ENCODE measurements at regions not wholly inside any gene's neighbourhood (a gene's known extent, or its start where the extent isn't known, plus 50 kb on each side); places are given as distances from the start of the nearest gene placed in this dataset.

DNA sequence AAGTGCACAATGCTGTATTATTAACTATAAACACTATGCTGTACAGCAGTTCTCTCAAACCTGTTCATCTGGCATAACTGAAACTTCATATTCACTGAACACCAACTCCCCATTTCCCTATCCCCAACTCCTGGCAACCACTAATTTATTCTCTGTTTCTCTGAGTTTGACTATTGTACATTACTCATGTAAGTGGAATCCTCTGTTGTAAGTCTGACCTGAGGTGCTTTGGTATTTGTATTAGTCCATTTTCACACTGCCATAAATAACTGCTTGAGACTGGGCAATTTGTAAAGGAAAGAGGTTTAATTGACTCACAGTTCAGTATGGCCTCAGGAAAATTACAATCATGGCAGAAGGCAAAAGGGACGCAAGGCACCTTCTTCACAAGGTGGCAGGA is 266.3 kb downstream of the PPP1R3A start:
- Histone ChIP-seq H3K4me3 (no peak overlapping the region), H3K9ac (ENCODE audit: insufficient read depth in 1 of 2, low read length in 2 of 2) (no peak overlapping the region), H3K9me3 (ENCODE audit: control insufficient read depth in 4 of 4, insufficient read depth in 3 of 4, low read length in 3 of 4) (no peaks in the 10 kb centered on the region), H3K4me1 (ENCODE audit: control insufficient read depth in 5 of 5, insufficient read depth in 5 of 5, low read length in 5 of 5) (no peaks in the 10 kb centered on the region), H3K36me3 (ENCODE audit: control insufficient read depth in 4 of 4, insufficient read depth in 4 of 4, low read length in 4 of 4) (no peaks in the 10 kb centered on the region), H3K27ac (ENCODE audit: low read depth in 1 of 2, low read length in 1 of 2) (no peak overlapping the region), H3K27me3 (ENCODE audit: control insufficient read depth in 3 of 3, insufficient read depth in 3 of 3, low read length in 2 of 3) (no peaks in the 10 kb centered on the region)
- WGBS, 2 donors: 86 to 98% methylated on average over 1 of the region's 1 CpG
- ATAC-seq (ENCODE audit: insufficient read depth, low FRiP score) (no peak), DNase-seq (no peak)
- TF ChIP-seq, protein P1, sequence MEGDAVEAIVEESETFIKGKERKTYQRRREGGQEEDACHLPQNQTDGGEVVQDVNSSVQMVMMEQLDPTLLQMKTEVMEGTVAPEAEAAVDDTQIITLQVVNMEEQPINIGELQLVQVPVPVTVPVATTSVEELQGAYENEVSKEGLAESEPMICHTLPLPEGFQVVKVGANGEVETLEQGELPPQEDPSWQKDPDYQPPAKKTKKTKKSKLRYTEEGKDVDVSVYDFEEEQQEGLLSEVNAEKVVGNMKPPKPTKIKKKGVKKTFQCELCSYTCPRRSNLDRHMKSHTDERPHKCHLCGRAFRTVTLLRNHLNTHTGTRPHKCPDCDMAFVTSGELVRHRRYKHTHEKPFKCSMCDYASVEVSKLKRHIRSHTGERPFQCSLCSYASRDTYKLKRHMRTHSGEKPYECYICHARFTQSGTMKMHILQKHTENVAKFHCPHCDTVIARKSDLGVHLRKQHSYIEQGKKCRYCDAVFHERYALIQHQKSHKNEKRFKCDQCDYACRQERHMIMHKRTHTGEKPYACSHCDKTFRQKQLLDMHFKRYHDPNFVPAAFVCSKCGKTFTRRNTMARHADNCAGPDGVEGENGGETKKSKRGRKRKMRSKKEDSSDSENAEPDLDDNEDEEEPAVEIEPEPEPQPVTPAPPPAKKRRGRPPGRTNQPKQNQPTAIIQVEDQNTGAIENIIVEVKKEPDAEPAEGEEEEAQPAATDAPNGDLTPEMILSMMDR (IDR thresholded peaks at IDR 0.05; ENCODE audit: control extremely low read depth, extremely low read depth): no peak

DNA sequence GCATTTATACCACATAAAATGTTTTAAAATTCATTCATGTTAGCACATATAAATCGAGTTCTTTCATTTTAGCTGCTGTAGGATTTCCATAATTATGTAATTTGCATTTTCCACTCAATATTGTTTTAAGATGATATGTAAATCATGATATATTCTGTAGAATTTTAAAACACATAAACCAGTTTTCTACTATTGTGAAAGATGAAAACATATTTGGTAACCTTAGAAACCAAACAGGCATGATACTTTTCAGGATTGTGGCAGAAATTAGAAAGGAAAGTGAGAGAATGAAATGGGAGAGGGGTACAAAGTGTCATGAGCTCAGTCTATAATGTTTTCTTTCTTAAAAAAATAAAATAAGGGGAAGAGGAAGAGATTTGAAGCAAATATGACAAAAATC is 269.3 kb downstream of the PPP1R3A start:
- ATAC-seq (ENCODE audit: insufficient read depth, low FRiP score) (no peak), DNase-seq (no peak)
- no peaks in the 10 kb centered on the region for H3K36me3 ChIP-seq (ENCODE audit: control insufficient read depth in 4 of 4, insufficient read depth in 4 of 4, low read length in 4 of 4)
- 77 to 82% methylated on average over 1 of the region's 1 CpG for WGBS, 2 donors
- H3K9ac ChIP-seq (ENCODE audit: insufficient read depth in 1 of 2, low read length in 2 of 2): no peak overlapping the region
- no peak overlapping the region for H3K4me3 ChIP-seq
- TF ChIP-seq, protein P1 (IDR thresholded peaks at IDR 0.05; ENCODE audit: control extremely low read depth, extremely low read depth): no peak
- H3K4me1 ChIP-seq (ENCODE audit: control insufficient read depth in 5 of 5, insufficient read depth in 5 of 5, low read length in 5 of 5): no peaks in the 10 kb centered on the region
- no peaks in the 10 kb centered on the region for H3K27me3 ChIP-seq (ENCODE audit: control insufficient read depth in 3 of 3, insufficient read depth in 3 of 3, low read length in 2 of 3)
- H3K9me3 ChIP-seq (ENCODE audit: control insufficient read depth in 4 of 4, insufficient read depth in 3 of 4, low read length in 3 of 4): no peaks in the 10 kb centered on the region
- H3K27ac ChIP-seq (ENCODE audit: low read depth in 1 of 2, low read length in 1 of 2): no peak overlapping the region

DNA sequence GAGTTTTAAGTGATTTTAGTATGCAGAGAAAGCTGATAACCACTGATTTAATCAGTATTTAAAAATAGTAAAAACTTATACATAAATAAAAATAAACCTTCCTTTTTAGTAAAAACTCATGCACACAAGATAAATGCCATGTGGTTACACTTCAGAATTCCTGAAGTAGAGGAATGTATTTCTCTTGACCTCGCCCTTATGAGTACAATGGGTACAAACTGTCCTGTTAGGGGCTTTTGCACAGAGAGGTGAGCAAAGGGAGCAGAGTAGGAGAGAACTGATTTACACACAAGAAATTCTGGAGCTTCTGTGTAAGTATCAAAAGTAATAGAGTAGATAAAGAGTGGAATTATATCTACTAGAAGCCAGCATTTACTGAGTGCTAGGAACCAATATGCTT is 279.6 kb downstream of the PPP1R3A start:
- 57 to 61% methylated on average over 1 of the region's 1 CpG for WGBS, 2 donors
- Histone ChIP-seq H3K4me1 (ENCODE audit: control insufficient read depth in 5 of 5, insufficient read depth in 5 of 5, low read length in 5 of 5) (no peaks in the 10 kb centered on the region), H3K9me3 (ENCODE audit: control insufficient read depth in 4 of 4, insufficient read depth in 3 of 4, low read length in 3 of 4) (peaks cover 0 to 3% (median 0%) of the 10 kb centered on the region in 4 donors), H3K27me3 (ENCODE audit: control insufficient read depth in 3 of 3, insufficient read depth in 3 of 3, low read length in 2 of 3) (no peaks in the 10 kb centered on the region), H3K4me3 (no peak overlapping the region), H3K9ac (ENCODE audit: insufficient read depth in 1 of 2, low read length in 2 of 2) (no peak overlapping the region), H3K36me3 (ENCODE audit: control insufficient read depth in 4 of 4, insufficient read depth in 4 of 4, low read length in 4 of 4) (no peaks in the 10 kb centered on the region), H3K27ac (ENCODE audit: low read depth in 1 of 2, low read length in 1 of 2) (no peak overlapping the region)
- DNase-seq: no peak
- TF ChIP-seq, protein P1 (IDR thresholded peaks at IDR 0.05; ENCODE audit: control extremely low read depth, extremely low read depth): no peak
- ATAC-seq (ENCODE audit: insufficient read depth, low FRiP score): no peak

- H3K36me3 ChIP-seq (ENCODE audit: control insufficient read depth in 4 of 4, insufficient read depth in 4 of 4, low read length in 4 of 4): no peaks in the 10 kb centered on the region
- no peak overlapping the region for H3K27ac ChIP-seq (ENCODE audit: low read depth in 1 of 2, low read length in 1 of 2)
- DNase-seq (no peak), ATAC-seq (ENCODE audit: insufficient read depth, low FRiP score) (no peak)
- H3K4me1 ChIP-seq (ENCODE audit: control insufficient read depth in 5 of 5, insufficient read depth in 5 of 5, low read length in 5 of 5): no peaks in the 10 kb centered on the region
- WGBS, 2 donors: 73 to 77% methylated on average over 5 of the region's 5 CpGs
- peaks cover 0 to 3% (median 0%) of the 10 kb centered on the region in 4 donors for H3K9me3 ChIP-seq (ENCODE audit: control insufficient read depth in 4 of 4, insufficient read depth in 3 of 4, low read length in 3 of 4)
- H3K9ac ChIP-seq (ENCODE audit: insufficient read depth in 1 of 2, low read length in 2 of 2): no peak overlapping the region
- H3K4me3 ChIP-seq: no peak overlapping the region
- H3K27me3 ChIP-seq (ENCODE audit: control insufficient read depth in 3 of 3, insufficient read depth in 3 of 3, low read length in 2 of 3): no peaks in the 10 kb centered on the region
- TF ChIP-seq, protein P1 (IDR thresholded peaks at IDR 0.05; ENCODE audit: control extremely low read depth, extremely low read depth): no peak
These were observed 281.9 kb downstream of the PPP1R3A start for GRCh38 chr7:113636727-113637421.
